ENCODE measurements at regions not wholly inside any gene's neighbourhood (a gene's known extent, or its start where the extent isn't known, plus 50 kb on each side); places are given as distances from the start of the nearest gene placed in this dataset.

GRCh38 chr2:144180131-144180530 lies 339.8 kb downstream of the ZEB2 start:
- TF ChIP-seq SUZ12 (IDR thresholded peaks at IDR 0.05; ENCODE audit: extremely low read depth, insufficient read depth, insufficient read length) = no peak
- TF ChIP-seq ZNF274 (IDR thresholded peaks at IDR 0.05; ENCODE audit: low read depth, low read length) = no peak

Data from NT2/D1 (cell line).